HepG2 (cell line): ENCODE measurements at regions not wholly inside any gene's neighbourhood (a gene's known extent, or its start where the extent isn't known, plus 50 kb on each side); places are given as distances from the start of the nearest gene placed in this dataset.

ENCODE experiments used
- ATAC-seq: fragments of 200-7000 bp; cut with Tn5 transposase; 3 replicates; pipeline ENCODE4 v1.9.1; 2020; ENCODE audit warnings: mild to moderate bottlenecking, moderate library complexity
- BruUV-seq: library from RNA; stranded (reverse); fragments of 400-500 nt; replicated peaks from 2 replicates; lab custom pipeline; 2021; lab: Mats Ljungman, UMichigan
- CTCF ChIA-PET: fragments of 300-600 bp; formaldehyde crosslinking; extraction: SDS; loops from one replicate; lab custom pipeline; 2021; ENCODE audit warnings: low total read pairs, inconsistent platforms, low intra/inter-chr PET ratio; lab: Yijun Ruan, JAX
- POLR2A ChIA-PET: fragments of 350-600 bp; sonication (Branson Sonifier 250); formaldehyde crosslinking; loops from one replicate; lab custom pipeline; 2020; ENCODE audit warnings: antibody characterized with exemption, inconsistent platforms; lab: Yijun Ruan, JAX
- DNase-seq: peaks from one replicate; pipeline ENCODE4 v3.0.0-alpha.2; 2015; ENCODE audit warnings: low spot score
- FAIRE-seq: peaks from 3 replicates; lab custom pipeline; 2011; peaks lifted over from hg19 to GRCh38; lab: Jason Lieb, UNC
- H2AFZ ChIP-seq: one replicate; pipeline ENCODE4 v1.6.1; 2011; ENCODE audit warnings: low read length, inconsistent platforms
- H3K27ac ChIP-seq: fragments of 300-600 bp; 3 replicates; pipeline ENCODE4 v1.8.0; 2011; ENCODE audit warnings: mixed run types, mild to moderate bottlenecking, mixed read lengths, low read length, inconsistent platforms; ENCODE audit not compliant: insufficient read depth; ENCODE audit errors: extremely low read length
- H3K27me3 ChIP-seq, 2 experiments: fragments of 200-600 bp in 1 of 2; 2 replicates in 1 of 2; 3 replicates in 1 of 2; pipeline versions ENCODE4 v1.6.0 to v1.8.0; 2011; ENCODE audit warnings: low read length in 2 of 2, mild to moderate bottlenecking in 2 of 2, moderate library complexity in 2 of 2, inconsistent platforms in 1 of 2; ENCODE audit not compliant: insufficient read depth in 2 of 2, control insufficient read depth in 1 of 2
- H3K36me3 ChIP-seq, 2 experiments: fragments of 200-600 bp in 1 of 2; replicated peaks in 1 of 2; 2 replicates in 1 of 2; 3 replicates in 1 of 2; pipeline versions ENCODE4 v1.5.1 to v1.8.0; 2011; ENCODE audit warnings: low read length in 2 of 2, inconsistent platforms in 1 of 2; ENCODE audit not compliant: insufficient read depth in 2 of 2, control insufficient read depth in 1 of 2
- H3K4me1 ChIP-seq: 2 replicates; pipeline ENCODE4 v1.5.1; 2012; ENCODE audit warnings: low read length, inconsistent platforms; ENCODE audit not compliant: insufficient read depth
- H3K4me2 ChIP-seq: 2 replicates; pipeline ENCODE4 v1.6.0; 2011; ENCODE audit warnings: low read depth, low read length, inconsistent platforms
- H3K4me3 ChIP-seq, 3 experiments: fragments of 200-600 bp in 1 of 3; sonication (generic), shearing (Covaris generic) in 1 of 3; replicated peaks in 1 of 3; 2 replicates each; pipeline ENCODE4 v1.5.1; 2011 to 2016; ENCODE audit warnings: low read length in 3 of 3, inconsistent platforms in 2 of 3, low read depth in 2 of 3, mild to moderate bottlenecking in 2 of 3, control low read depth in 1 of 3, mixed read lengths in 1 of 3; ENCODE audit not compliant: insufficient read depth in 1 of 3
- H3K79me2 ChIP-seq: one replicate; pipeline ENCODE4 v1.6.1; 2011; ENCODE audit warnings: low read length, inconsistent platforms; ENCODE audit not compliant: insufficient read depth
- H3K9ac ChIP-seq: 2 replicates; pipeline ENCODE4 v1.6.0; 2011; ENCODE audit warnings: mild to moderate bottlenecking, low read depth, low read length, inconsistent platforms; ENCODE audit not compliant: insufficient read depth
- H3K9me3 ChIP-seq: 2 replicates; pipeline ENCODE4 v1.5.1; 2012; ENCODE audit warnings: mild to moderate bottlenecking, low read length
- H4K20me1 ChIP-seq: 2 replicates; pipeline ENCODE4 v1.6.0; 2011; ENCODE audit warnings: inconsistent platforms, mild to moderate bottlenecking, low read length, moderate library complexity; ENCODE audit not compliant: insufficient read depth
- GTF3A ChIP-seq: sonication (generic); formaldehyde crosslinking; conservative IDR thresholded peaks from 2 replicates; pipeline ENCODE4 v1.4.0; 2020; ENCODE audit warnings: mild to moderate bottlenecking, missing genetic modification reagents
- JUN ChIP-seq: sonication (generic); formaldehyde crosslinking; IDR thresholded peaks from 2 replicates; pipeline ENCODE4 v1.4.0; 2020; ENCODE audit warnings: mild to moderate bottlenecking, missing genetic modification reagents
- ZFP62 ChIP-seq: sonication (generic); formaldehyde crosslinking; IDR thresholded peaks from 2 replicates; pipeline ENCODE4 v1.4.0; 2020; ENCODE audit warnings: missing genetic modification reagents
- ZNF350 ChIP-seq: sonication (generic); formaldehyde crosslinking; IDR thresholded peaks from 2 replicates; pipeline ENCODE4 v1.4.0; 2020; ENCODE audit warnings: mild to moderate bottlenecking, low read depth, missing genetic modification reagents, borderline replicate concordance
- ZSCAN30 ChIP-seq: sonication (generic); formaldehyde crosslinking; IDR thresholded peaks from 2 replicates; pipeline ENCODE4 v1.5.0; 2020; ENCODE audit warnings: mild to moderate bottlenecking, missing genetic modification reagents
- WGBS: methylation state at CpG from one replicate; pipeline ENCODE4 v1.1.6; 2017; ENCODE audit warnings: low lambda C conversion rate; 5-methylcytosine and 5-hydroxymethylcytosine counted together
- in situ Hi-C: cut with HindIII; loops from 2 replicates; pipeline ENCODE4 v1.10.0; 2017; ENCODE audit warnings: low pct_unique_long_range_greater_than_20kb; ENCODE audit not compliant: extremely low pct_ligation_motif_present
- intact Hi-C: fragments of 100-400 bp; cut with micrococcal nuclease; formaldehyde crosslinking; loops from one replicate; pipeline ENCODE4 v1.10.0; 2022; ENCODE audit not compliant: unreplicated experiment
- TF ChIP-seq, protein P1 (sequence below): sonication (generic); formaldehyde crosslinking; IDR thresholded peaks from 2 replicates; pipeline ENCODE4; 2020; ENCODE audit warnings: missing genetic modification reagents, mild to moderate bottlenecking, borderline replicate concordance
- TF ChIP-seq, protein P2 (sequence below): sonication (generic); formaldehyde crosslinking; IDR thresholded peaks from 2 replicates; pipeline ENCODE4 v1.4.0; 2020; ENCODE audit warnings: missing genetic modification reagents, mild to moderate bottlenecking, borderline replicate concordance

DNA sequence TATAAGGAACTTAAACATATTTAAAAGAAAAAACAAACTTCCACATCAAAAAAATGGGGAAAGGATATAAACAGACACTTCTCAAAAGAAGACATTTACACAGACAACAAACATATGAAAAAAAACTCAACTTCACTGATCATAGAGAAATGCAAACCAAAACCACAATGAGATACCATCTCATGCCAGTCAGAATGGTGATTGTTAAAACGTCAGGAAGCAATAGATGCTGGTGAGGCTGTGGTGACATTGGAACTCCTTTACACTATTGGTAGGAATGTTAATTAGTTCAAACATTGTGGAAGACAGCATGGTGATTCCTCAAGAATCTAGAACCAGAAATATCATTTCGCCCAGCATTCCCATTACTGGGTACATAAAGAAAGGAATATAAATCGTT lies 228.5 kb upstream of the KDM5D start:
- H3K79me2 ChIP-seq = no peaks in the 10 kb centered on the region
- no peak overlapping the region for H2AFZ ChIP-seq
- ATAC-seq = no peak
- H3K27me3 ChIP-seq = no peaks in the 10 kb centered on the region
- no TSS peak for BruUV-seq
- POLR2A ChIA-PET = no interaction called here
- H3K27ac ChIP-seq = no peak overlapping the region
- H3K36me3 ChIP-seq = no peaks in the 10 kb centered on the region
- no peak overlapping the region for H3K9ac ChIP-seq
- intact Hi-C loops = no loop called here
- H3K4me3 ChIP-seq = no peak overlapping the region
- no peaks in the 10 kb centered on the region for H4K20me1 ChIP-seq
- CTCF ChIA-PET = no interaction called here
- no peak overlapping the region for H3K4me2 ChIP-seq
- 3% methylated on average over 3 of the region's 3 CpGs for WGBS
- FAIRE-seq = no peak
- in situ Hi-C loops = no loop called here
- no peak for DNase-seq
- TF ChIP-seq GTF3A (CRISPR knock-in tag) (no peak), ZSCAN30 (CRISPR knock-in tag) (no peak), ZNF350 (no peak), JUN (CRISPR knock-in tag) (no peak), ZFP62 (CRISPR knock-in tag) (no peak)
- TF ChIP-seq, protein P1, sequence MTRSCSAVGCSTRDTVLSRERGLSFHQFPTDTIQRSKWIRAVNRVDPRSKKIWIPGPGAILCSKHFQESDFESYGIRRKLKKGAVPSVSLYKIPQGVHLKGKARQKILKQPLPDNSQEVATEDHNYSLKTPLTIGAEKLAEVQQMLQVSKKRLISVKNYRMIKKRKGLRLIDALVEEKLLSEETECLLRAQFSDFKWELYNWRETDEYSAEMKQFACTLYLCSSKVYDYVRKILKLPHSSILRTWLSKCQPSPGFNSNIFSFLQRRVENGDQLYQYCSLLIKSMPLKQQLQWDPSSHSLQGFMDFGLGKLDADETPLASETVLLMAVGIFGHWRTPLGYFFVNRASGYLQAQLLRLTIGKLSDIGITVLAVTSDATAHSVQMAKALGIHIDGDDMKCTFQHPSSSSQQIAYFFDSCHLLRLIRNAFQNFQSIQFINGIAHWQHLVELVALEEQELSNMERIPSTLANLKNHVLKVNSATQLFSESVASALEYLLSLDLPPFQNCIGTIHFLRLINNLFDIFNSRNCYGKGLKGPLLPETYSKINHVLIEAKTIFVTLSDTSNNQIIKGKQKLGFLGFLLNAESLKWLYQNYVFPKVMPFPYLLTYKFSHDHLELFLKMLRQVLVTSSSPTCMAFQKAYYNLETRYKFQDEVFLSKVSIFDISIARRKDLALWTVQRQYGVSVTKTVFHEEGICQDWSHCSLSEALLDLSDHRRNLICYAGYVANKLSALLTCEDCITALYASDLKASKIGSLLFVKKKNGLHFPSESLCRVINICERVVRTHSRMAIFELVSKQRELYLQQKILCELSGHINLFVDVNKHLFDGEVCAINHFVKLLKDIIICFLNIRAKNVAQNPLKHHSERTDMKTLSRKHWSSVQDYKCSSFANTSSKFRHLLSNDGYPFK = no peak
- TF ChIP-seq, protein P2, sequence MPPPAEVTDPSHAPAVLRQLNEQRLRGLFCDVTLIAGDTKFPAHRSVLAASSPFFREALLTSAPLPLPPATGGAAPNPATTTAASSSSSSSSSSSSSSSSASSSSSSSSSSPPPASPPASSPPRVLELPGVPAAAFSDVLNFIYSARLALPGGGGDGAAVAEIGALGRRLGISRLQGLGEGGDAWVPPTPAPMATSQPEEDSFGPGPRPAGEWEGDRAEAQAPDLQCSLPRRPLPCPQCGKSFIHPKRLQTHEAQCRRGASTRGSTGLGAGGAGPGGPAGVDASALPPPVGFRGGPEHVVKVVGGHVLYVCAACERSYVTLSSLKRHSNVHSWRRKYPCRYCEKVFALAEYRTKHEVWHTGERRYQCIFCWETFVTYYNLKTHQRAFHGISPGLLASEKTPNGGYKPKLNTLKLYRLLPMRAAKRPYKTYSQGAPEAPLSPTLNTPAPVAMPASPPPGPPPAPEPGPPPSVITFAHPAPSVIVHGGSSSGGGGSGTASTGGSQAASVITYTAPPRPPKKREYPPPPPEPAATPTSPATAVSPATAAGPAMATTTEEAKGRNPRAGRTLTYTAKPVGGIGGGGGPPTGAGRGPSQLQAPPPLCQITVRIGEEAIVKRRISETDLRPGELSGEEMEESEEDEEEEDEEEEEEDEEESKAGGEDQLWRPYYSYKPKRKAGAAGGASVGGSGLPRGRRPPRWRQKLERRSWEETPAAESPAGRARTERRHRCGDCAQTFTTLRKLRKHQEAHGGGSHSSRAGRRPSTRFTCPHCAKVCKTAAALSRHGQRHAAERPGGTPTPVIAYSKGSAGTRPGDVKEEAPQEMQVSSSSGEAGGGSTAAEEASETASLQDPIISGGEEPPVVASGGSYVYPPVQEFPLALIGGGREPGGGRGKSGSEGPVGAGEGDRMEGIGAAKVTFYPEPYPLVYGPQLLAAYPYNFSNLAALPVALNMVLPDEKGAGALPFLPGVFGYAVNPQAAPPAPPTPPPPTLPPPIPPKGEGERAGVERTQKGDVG = no peak
- no peaks in the 10 kb centered on the region for H3K4me1 ChIP-seq
- no peaks in the 10 kb centered on the region for H3K9me3 ChIP-seq
